ENCODE measurements at regions not wholly inside any gene's neighbourhood (a gene's known extent, or its start where the extent isn't known, plus 50 kb on each side); places are given as distances from the start of the nearest gene placed in this dataset.

- no peak for TF ChIP-seq CTCF (optimal IDR thresholded peaks at IDR 0.05 in 1 of 3, IDR thresholded peaks at IDR 0.05 in 1 of 3, conservative IDR thresholded peaks at IDR 0.05 in 1 of 3; ENCODE audit: extremely low read depth in 1 of 3, insufficient read depth in 2 of 3, low read length in 3 of 3)
- TF ChIP-seq EZH2 (IDR thresholded peaks at IDR 0.05; ENCODE audit: low read length), result no peak
Observed at GRCh38 chr14:34004881-34005280, 54.0 kb upstream of the EGLN3 start.

Data from keratinocyte (primary cell).